H9 (cell line): ENCODE measurements at regions not wholly inside any gene's neighbourhood (a gene's known extent, or its start where the extent isn't known, plus 50 kb on each side); places are given as distances from the start of the nearest gene placed in this dataset.

ENCODE experiments used
- DNase-seq: peaks from one replicate; pipeline ENCODE4 v3.0.0-alpha.2; 2017
- H2AFZ ChIP-seq: one replicate; pipeline ENCODE4 v1.6.1; 2013; ENCODE audit warnings: mild to moderate bottlenecking, low read length, control low read depth, moderate library complexity
- H2AK5ac ChIP-seq: 2 replicates; pipeline ENCODE4 v1.6.1; 2013; ENCODE audit warnings: low read length, control low read depth, mixed read lengths; ENCODE audit not compliant: insufficient read length
- H2BK120ac ChIP-seq: one replicate; pipeline ENCODE4 v1.6.1; 2013; ENCODE audit warnings: low read depth, mild to moderate bottlenecking, low read length, control low read depth, inconsistent platforms; ENCODE audit not compliant: poor library complexity, severe bottlenecking
- H2BK12ac ChIP-seq: 2 replicates; pipeline ENCODE4 v1.6.1; 2013; ENCODE audit warnings: low read length, control low read depth, mixed read lengths, low read depth; ENCODE audit not compliant: insufficient read length
- H2BK15ac ChIP-seq: 2 replicates; pipeline ENCODE4 v1.6.1; 2013; ENCODE audit warnings: low read depth, low read length, control low read depth
- H2BK20ac ChIP-seq: one replicate; pipeline ENCODE4 v1.6.1; 2013; ENCODE audit warnings: low read depth, mild to moderate bottlenecking, low read length, control low read depth, inconsistent platforms; ENCODE audit not compliant: poor library complexity, severe bottlenecking
- H2BK5ac ChIP-seq: 2 replicates; pipeline ENCODE4 v1.6.1; 2013; ENCODE audit warnings: low read length, control low read depth, mixed read lengths; ENCODE audit not compliant: insufficient read length
- H3K14ac ChIP-seq: 2 replicates; pipeline ENCODE4 v1.6.1; 2013; ENCODE audit warnings: low read length, control low read depth; ENCODE audit not compliant: insufficient read depth
- H3K18ac ChIP-seq: 2 replicates; pipeline ENCODE4 v1.6.1; 2013; ENCODE audit warnings: low read depth, mild to moderate bottlenecking, mixed read lengths, low read length, control low read depth; ENCODE audit not compliant: insufficient read length
- H3K23ac ChIP-seq: 2 replicates; pipeline ENCODE4 v1.6.1; 2013; ENCODE audit warnings: low read length, control low read depth, mixed read lengths, low read depth; ENCODE audit not compliant: insufficient read length
- H3K23me2 ChIP-seq: 2 replicates; pipeline ENCODE4 v1.6.1; 2013; ENCODE audit warnings: low read depth, mild to moderate bottlenecking, mixed read lengths, low read length, control low read depth; ENCODE audit not compliant: insufficient read length, poor library complexity, severe bottlenecking
- H3K27ac ChIP-seq: 2 replicates; pipeline ENCODE4 v1.5.1; 2013; ENCODE audit warnings: low read length, control low read depth, mixed read lengths, low read depth; ENCODE audit not compliant: insufficient read length
- H3K27me3 ChIP-seq: 2 replicates; pipeline ENCODE4 v1.6.1; 2013; ENCODE audit warnings: low read length, control low read depth, inconsistent platforms; ENCODE audit not compliant: insufficient read depth
- H3K4ac ChIP-seq: 2 replicates; pipeline ENCODE4 v1.6.1; 2013; ENCODE audit warnings: low read depth, mild to moderate bottlenecking, control low read depth, inconsistent platforms, low read length, moderate library complexity
- H3K4me1 ChIP-seq: 2 replicates; pipeline ENCODE4 v1.6.1; 2013; ENCODE audit warnings: low read length, control low read depth, inconsistent platforms; ENCODE audit not compliant: insufficient read depth
- H3K4me2 ChIP-seq: 2 replicates; pipeline ENCODE4 v1.6.1; 2013; ENCODE audit warnings: low read length, control low read depth, mixed read lengths; ENCODE audit not compliant: insufficient read length, insufficient read depth
- H3K56ac ChIP-seq: 2 replicates; pipeline ENCODE4 v1.6.1; 2013; ENCODE audit warnings: low read depth, mild to moderate bottlenecking, mixed read lengths, low read length, control low read depth; ENCODE audit not compliant: insufficient read length
- H3K79me1 ChIP-seq: 2 replicates; pipeline ENCODE4 v1.6.1; 2013; ENCODE audit warnings: low read depth, mild to moderate bottlenecking, moderate library complexity, low read length, control low read depth, inconsistent platforms; ENCODE audit not compliant: insufficient read depth, poor library complexity, severe bottlenecking
- H3K79me2 ChIP-seq: 2 replicates; pipeline ENCODE4 v1.6.1; 2013; ENCODE audit warnings: low read length, control low read depth, inconsistent platforms; ENCODE audit not compliant: insufficient read depth
- H3K9ac ChIP-seq: 2 replicates; pipeline ENCODE4 v1.6.1; 2013; ENCODE audit warnings: low read length, control low read depth, mixed read lengths; ENCODE audit not compliant: insufficient read length; ENCODE audit errors: extremely low read depth
- H3K9me3 ChIP-seq: one replicate; pipeline ENCODE4 v1.6.1; 2013; ENCODE audit warnings: low read depth, low read length, inconsistent platforms; ENCODE audit not compliant: control insufficient read depth
- H3T11ph ChIP-seq: one replicate; pipeline ENCODE4 v1.6.1; 2013; ENCODE audit warnings: mild to moderate bottlenecking, low read length, control low read depth, inconsistent platforms
- H4K20me1 ChIP-seq: one replicate; pipeline ENCODE4 v1.6.1; 2013; ENCODE audit not compliant: control insufficient read depth, insufficient read length, insufficient read depth
- H4K5ac ChIP-seq: 2 replicates; pipeline ENCODE4 v1.6.1; 2013; ENCODE audit warnings: low read depth, mild to moderate bottlenecking, mixed read lengths, low read length, control low read depth; ENCODE audit not compliant: insufficient read length
- H4K8ac ChIP-seq: replicated peaks from 2 replicates; pipeline ENCODE4 v1.6.1; 2013; ENCODE audit warnings: low read length, control low read depth, mixed read lengths, low read depth; ENCODE audit not compliant: insufficient read length
- H4K91ac ChIP-seq: 2 replicates; pipeline ENCODE4 v1.6.1; 2013; ENCODE audit warnings: low read depth, mild to moderate bottlenecking, moderate library complexity, mixed read lengths, low read length, control low read depth; ENCODE audit not compliant: insufficient read length
- H3K27ac Mint-ChIP-seq, 3 experiments: 2 replicates in 2 of 3; 3 replicates in 1 of 3; pipeline ENCODE4 v1.8.0; 2020 to 2021; ENCODE audit warnings: mixed read lengths in 3 of 3, mild to moderate bottlenecking in 1 of 3, moderate library complexity in 1 of 3
- H3K27me3 Mint-ChIP-seq: 2 replicates; pipeline ENCODE4 v1.8.0; 2021; ENCODE audit warnings: low read depth, mild to moderate bottlenecking, moderate library complexity, mixed read lengths
- H3K36me3 Mint-ChIP-seq, 3 experiments: 2 replicates in 2 of 3; 3 replicates in 1 of 3; pipeline ENCODE4 v1.8.0; 2020 to 2021; ENCODE audit warnings: low read depth in 3 of 3, mixed read lengths in 3 of 3; ENCODE audit not compliant: insufficient read depth in 1 of 3
- H3K4me1 Mint-ChIP-seq, 2 experiments: 2 replicates each; pipeline ENCODE4 v1.8.0; 2020; ENCODE audit warnings: mixed read lengths in 2 of 2
- H3K4me3 Mint-ChIP-seq, 2 experiments: 2 replicates in 1 of 2; 3 replicates in 1 of 2; pipeline ENCODE4 v1.8.0; 2020 to 2021; ENCODE audit warnings: mild to moderate bottlenecking in 2 of 2, mixed read lengths in 2 of 2, moderate library complexity in 1 of 2
- H3K9me3 Mint-ChIP-seq, 2 experiments: 2 replicates in 1 of 2; 3 replicates in 1 of 2; pipeline ENCODE4 v1.8.0; 2020; ENCODE audit warnings: mild to moderate bottlenecking in 2 of 2, mixed read lengths in 2 of 2, moderate library complexity in 1 of 2
- CTCF ChIP-seq: fragments of 200-600 bp; sonication (generic); conservative IDR thresholded peaks from 3 replicates; pipeline ENCODE4 v1.8.0; 2021; ENCODE audit warnings: antibody characterized with exemption, mild to moderate bottlenecking
- WGBS: extraction: QIAGEN DNeasy Blood & Tissue Kit; methylation state at CpG from one replicate; pipeline ENCODE4 v1.1.7; 2013; ENCODE audit warnings: missing lambda C conversion rate, low lambda C conversion rate, mixed read lengths; ENCODE audit not compliant: insufficient read length; ENCODE audit errors: extremely low coverage; 5-methylcytosine and 5-hydroxymethylcytosine counted together

GRCh38 chr9:73080110-73080694 is 71.5 kb upstream of the ANXA1 start:
- Histone ChIP-seq H2BK15ac (no peak overlapping the region), H2BK12ac (no peak overlapping the region), H3K9me3 (no peaks in the 10 kb centered on the region), H3K79me1 (no peaks in the 10 kb centered on the region), H3T11ph (no peak overlapping the region), H4K20me1 (no peaks in the 10 kb centered on the region), H3K9ac (no peak overlapping the region), H3K27me3 (no peaks in the 10 kb centered on the region), H3K4me2 (no peak overlapping the region), H3K27ac (no peak overlapping the region), H3K56ac (no peak overlapping the region), H2AK5ac (no peak overlapping the region), H3K18ac (no peak overlapping the region), H2BK120ac (no peak overlapping the region), H3K23ac (no peak overlapping the region), H4K8ac (no peak overlapping the region), H2AFZ (no peak overlapping the region), H4K5ac (no peak overlapping the region), H3K4ac (no peak overlapping the region), H2BK5ac (no peak overlapping the region), H3K4me1 (no peaks in the 10 kb centered on the region; the same call in 1 of the 2 replicates), H3K23me2 (no peaks in the 10 kb centered on the region), H4K91ac (no peak overlapping the region), H2BK20ac (no peak overlapping the region), H3K14ac (no peak overlapping the region), H3K79me2 (no peaks in the 10 kb centered on the region)
- Mint-ChIP-seq H3K9me3 (no peaks in the 10 kb centered on the region), H3K36me3 (no peaks in the 10 kb centered on the region), H3K4me1 (peaks cover 24 to 26% of the 10 kb centered on the region in 2 experiments), H3K27ac (peak overlapping the region in 2 of 3 experiments; percentile 34 to 59; a peak in 4 of 7 replicates), H3K4me3 (no peak overlapping the region), H3K27me3 (no peaks in the 10 kb centered on the region)
- no peak for TF ChIP-seq CTCF
- peak; percentile 45 for DNase-seq
- WGBS: no CpG with 5 or more reads among the region's 3 CpGs
